Mucosa of gallbladder (tissue), 1 donor: ENCODE measurements at regions not wholly inside any gene's neighbourhood (a gene's known extent, or its start where the extent isn't known, plus 50 kb on each side); places are given as distances from the start of the nearest gene placed in this dataset.

Experiments used
- DNase-seq: peaks from one replicate; pipeline ENCODE4 v3.0.0-alpha.2; 2020; ENCODE audit warnings: low spot score
- donor health status: DM: no; HTN: no; CAD: no.

DNA sequence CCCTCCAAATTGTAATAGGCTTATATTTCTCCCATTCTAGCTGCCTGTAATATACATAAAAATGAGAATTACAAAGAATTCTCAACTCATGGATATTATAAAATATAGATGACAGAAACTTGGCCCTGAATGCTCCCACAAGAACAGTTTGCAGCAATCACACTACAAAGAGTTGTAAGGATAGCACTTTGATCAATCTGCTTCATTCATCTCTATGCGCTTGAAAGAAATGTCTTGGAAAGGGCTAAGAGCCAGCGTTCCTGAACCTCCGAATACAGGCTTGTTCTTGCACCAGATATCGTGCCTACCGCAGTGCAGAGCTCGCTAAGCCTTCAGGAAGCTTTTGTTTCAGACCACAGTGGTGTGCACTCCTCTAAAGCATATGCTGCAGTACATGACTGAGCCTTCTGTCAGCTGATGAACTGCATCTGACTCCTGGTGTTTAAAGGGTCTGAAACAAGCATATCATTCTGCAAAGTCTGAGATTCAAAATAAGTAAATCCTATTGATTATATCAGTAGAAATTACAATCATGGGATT lies 417.6 kb upstream of the ZFP42 start:
- DNase-seq, result no peak

DNA sequence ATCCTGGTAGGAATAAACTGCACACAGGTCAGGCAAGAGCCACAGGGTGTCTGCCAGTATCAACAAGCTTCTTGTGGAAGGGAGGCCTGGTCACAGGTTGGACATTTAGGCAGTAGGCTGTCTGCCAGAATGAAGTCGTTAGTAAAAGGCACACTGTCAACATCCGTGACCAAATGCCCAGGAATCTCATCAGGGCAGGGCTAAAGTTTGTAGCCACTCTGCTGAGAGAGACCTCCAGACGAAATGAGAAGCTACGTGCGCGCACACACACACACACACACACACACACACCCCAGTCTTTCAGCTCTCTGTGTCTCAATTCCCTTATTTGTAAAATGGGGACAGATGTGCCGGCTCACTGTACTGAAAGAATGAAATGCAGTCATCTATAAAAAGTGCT lies 408.7 kb upstream of the ZFP42 start:
- no peak for DNase-seq

DNA sequence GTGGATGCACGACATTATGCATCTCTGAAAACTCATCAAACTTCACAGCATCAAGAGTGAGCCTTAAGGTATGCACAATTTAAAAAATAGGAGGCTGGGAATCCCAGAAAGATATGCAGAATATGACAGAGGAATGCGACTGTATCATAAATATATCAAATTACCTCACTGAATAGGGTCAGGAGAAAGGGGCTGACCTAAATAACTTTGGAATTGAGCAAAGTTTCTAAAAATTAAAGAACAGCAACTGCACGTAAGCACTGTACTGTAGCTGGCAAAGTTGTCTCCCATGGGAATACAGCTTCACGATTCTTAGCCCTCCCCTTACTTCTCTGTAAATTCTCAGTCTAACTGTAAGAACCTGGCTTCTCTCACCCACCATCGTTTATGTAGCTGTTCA lies 397.4 kb upstream of the ZFP42 start:
- DNase-seq, result no peak

DNA sequence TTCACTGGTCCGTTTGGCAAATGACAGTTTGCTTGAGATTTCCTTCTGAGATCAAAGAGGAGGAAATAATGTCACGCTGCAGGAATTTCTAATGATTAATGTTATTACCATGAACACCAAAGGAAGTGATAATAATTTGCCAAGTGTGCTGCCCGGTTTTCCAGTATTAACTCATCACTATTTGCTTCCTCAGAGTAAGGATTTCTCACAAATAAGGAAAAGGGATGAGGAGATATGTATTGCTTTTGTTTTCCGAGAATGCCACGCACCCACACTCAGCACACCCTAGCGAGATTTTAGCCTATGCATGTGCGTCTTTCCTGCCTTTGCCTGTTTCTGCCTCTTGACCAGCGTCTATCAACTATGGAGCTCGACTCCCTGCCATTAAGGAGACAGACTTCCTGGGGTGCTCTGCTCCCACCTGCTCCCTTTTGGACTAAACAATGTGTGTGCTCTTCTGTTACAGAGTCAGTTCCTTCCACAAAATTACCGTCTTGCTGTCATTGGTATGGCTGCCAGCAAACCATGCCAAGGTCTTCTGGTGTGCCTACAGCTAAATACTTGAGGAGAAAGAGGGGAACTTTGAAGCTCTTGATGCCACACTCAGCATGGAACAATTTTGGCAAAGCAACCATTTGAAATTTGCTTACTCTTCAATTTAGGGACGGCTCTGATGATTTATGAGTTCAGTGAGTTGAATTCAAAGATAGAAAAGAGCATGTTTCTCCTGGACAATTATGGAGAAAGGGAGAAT lies 393.1 kb upstream of the ZFP42 start:
- DNase-seq, result no peak

DNA sequence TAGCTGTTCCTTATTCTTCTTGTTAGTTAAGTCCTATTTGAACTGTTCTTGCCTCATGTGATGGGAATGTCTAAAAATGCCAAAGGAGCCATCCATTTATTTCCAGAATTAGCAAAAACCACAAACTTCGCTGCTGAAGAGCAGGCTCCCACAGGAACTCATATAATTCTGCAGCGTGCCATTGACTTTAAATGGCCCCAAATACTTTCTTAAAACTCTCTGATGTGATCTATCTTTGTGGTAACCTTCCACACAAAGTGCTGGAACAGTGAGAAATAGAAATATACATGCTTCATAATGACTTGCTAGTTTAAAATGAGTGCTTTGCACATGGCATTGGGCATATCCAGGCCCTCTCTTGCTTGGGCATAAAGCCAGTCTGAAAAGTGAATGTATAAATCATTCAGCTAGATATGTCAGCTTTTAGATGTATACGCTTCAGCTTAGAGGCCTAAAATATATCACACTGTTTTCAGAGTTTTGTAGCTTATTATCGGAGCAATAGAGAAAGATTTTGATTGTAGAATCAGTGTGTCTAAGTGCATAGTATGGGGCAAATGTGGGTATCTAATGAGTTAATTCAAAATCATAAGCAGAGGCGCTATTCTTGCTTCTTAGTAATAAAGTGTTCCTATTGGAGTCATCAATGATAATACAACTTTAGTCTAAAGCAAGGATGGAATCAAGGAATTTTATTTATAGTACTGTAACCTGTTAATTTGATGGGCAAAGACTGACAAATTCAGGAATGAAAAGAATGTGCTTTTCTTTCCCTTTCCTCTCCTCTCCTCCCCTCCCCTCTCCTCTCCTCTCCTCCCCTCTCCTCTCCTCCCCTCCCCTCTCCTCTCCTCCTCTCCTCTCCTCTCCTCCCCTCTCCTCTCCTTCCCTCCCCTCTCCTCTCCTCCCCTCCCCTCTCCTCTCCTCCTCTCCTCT lies 392.2 kb upstream of the ZFP42 start:
- no peak for DNase-seq

DNA sequence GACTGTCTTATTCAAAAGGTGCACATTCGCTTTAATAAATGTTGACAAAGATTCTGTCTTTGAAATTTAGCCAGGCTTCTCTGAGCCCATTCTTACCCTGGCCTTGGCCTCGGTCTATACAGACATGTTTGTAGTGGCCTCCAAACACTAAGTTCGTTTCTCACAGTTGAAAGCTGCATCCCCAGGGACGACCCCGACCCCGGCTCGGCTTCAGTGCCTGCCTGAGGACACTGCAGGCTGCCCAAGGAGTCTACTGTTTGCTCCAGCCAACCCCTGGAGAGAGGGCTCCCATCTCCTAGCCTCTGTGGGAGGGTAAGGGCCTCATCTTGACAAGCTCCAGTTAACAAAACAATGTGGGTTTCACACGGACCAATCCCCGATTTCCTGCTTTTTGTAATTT lies 390.6 kb upstream of the ZFP42 start:
- DNase-seq, result no peak

DNA sequence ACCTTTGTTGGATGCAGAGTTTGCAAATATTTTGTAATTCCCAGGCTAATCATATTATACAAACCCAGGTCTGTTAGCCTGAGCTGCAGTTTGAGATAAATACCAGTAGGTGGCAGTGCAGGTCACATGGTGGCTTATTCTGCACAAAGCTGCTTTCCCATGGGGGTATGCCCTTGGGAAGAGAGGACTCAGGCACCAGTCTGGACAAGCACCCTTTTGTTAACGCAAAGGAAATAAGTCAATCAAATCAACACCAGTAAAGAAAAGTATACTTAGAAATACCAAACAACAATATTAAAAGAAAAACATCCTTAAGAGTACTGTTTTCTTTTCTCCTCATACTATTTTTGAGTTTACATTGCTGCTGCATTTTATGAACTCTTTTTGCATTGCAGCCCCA lies 389.0 kb upstream of the ZFP42 start:
- peak; percentile 22 for DNase-seq

DNA sequence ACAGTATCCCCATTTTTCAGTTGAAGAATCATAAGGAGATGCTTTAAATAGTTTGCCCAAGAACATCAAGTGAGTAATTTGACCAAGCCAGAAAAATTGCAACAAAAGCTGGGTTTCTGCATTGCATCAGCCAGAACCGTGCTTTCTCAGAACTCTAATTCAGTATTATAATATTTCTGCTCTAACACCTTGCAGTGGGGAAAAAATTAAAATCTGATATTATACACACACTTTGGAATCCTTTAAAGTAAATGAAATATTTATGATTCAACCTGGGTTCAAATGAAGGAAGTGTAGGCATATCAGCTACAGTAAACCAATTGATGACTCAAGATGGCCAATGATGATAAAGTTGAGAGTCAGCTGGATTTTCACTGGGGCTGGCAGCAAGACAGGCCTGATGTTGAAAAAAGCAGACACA lies 387.6 kb upstream of the ZFP42 start:
- DNase-seq, result no peak

DNA sequence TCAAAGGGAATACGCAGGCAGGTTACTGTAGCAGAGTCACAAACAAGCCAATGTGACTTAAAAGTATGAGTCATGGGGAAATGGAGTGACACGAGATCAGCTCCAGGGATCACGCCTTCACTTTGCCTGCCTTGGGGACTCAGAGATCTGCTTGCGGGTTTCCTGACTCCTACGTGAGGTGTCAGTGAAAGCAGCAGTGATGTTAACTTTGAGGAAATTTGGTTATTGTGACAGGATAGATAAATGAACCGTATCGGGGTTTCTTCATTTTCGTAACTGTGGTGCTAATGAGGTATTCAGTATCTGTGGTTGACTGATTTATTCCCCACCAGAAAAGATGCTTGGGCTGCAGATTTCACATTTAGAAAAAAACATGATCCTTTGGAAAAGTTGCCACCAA lies 383.3 kb upstream of the ZFP42 start:
- no peak for DNase-seq

DNA sequence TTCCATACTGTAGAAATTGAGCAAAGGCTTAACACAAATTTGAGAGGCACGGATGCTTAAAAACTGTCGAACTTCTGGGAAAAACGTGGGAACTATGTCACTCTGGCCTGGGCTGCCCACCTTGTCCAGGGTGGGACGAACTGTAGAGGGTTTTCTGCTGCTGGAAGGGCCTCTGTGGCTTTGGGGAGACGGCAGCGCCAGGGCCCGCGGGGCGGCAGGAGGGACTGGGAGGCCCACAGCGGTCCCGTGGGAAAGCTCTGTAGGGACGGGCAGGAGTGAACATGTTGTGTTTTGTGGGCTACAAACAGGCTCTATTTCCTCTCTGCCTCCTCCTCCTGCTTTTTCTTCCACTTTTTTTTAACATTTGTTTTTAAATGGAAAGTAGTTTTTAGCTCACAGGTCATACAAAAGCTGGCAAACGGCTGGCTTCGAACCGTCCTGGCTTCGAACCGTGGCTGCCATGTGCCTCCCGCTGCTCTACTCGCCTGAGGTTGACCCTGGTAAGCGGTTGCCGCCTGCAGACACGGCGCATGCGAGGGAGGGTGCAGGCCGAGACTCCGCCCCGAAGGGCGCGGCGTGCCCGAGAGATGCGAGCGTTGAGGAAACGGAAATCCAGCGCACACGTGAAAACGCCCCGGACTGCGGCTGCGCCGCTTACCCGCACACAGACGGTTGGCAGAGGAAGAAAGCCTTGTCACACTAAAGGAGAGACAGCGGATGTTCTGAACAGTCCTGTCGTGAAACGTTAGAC lies 382.3 kb upstream of the ZFP42 start:
- DNase-seq, result no peak

DNA sequence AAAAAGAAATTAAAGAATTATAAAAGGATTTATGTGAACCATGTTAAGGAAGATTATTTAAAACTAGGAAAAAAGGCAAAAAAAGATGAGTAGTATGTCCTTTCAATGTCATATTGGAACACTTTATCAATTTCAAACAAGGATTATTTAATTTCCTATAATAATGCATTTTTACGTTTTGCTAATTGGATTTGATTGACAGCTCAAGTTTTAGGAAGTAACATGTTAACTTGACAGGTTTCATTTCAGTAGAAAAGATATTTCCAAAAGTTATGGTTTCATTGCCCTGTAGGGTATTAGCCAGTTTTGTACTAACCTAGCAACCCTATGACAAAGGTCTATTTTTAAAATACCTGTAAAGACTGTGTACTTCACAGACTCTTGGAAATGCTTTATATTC lies 379.6 kb upstream of the ZFP42 start:
- no peak for DNase-seq

DNA sequence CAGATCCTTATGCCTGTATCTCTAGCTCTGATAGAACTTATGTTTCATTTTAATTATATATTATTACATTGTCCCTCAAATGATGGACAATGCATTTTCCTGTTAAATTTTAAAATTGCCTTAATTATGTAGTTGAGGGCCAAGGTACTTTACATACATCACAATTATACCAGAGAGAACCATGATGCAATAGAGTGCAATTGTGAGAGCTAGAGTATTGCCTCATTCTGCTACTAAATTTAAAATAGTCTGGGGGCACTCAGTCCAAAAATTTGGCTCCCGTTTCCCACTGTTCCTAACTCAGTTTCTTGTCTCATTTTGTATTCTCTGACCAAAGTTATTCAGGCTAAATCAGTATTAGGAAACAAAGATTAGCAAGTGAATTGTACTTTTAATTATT lies 378.5 kb upstream of the ZFP42 start:
- DNase-seq, result no peak

DNA sequence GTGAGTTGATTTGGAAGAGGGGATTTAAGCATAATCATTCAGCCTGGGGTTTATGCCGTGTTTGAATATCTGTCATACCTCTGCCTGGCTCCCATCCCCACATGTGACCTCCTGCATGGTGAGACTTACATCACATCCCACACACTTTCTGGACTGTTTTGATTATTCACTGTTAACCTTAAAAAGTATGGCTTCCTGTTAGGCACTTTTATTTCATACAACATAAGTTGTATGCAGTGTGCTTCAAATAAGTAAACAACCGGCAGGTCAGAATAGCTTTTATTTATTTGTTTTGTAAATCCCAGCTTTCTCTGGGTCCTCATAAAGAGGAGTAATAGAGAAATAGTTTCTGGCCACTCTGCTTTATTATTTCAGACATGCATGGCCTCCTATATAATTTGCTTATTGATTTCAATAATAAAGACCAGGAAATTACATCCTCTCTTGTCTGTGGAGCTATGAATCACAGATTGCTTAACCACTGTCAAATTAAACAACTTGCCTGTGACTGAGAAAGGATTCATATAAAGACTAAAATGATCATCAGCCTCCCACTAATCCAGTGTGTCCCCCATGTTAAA lies 376.8 kb upstream of the ZFP42 start:
- DNase-seq, result no peak

DNA sequence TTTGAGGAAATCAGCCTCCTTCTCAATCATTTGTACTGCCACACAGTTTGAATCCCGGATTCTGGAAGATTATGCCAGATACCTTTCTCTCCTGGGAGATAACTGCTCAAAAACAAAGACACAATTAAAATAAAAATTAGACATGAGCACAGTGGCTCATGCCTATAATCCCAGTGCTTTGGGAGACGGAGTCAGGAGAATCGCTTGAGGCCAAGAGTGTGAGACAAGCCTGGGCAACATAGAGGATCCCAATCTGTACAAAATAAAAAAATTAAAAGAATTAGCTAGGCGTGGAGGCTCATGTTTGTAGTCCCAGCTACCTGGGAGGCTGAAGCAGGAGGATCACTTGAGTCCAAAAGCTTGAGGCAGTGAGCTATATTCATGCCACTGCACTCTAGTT lies 376.3 kb upstream of the ZFP42 start:
- no peak for DNase-seq

DNA sequence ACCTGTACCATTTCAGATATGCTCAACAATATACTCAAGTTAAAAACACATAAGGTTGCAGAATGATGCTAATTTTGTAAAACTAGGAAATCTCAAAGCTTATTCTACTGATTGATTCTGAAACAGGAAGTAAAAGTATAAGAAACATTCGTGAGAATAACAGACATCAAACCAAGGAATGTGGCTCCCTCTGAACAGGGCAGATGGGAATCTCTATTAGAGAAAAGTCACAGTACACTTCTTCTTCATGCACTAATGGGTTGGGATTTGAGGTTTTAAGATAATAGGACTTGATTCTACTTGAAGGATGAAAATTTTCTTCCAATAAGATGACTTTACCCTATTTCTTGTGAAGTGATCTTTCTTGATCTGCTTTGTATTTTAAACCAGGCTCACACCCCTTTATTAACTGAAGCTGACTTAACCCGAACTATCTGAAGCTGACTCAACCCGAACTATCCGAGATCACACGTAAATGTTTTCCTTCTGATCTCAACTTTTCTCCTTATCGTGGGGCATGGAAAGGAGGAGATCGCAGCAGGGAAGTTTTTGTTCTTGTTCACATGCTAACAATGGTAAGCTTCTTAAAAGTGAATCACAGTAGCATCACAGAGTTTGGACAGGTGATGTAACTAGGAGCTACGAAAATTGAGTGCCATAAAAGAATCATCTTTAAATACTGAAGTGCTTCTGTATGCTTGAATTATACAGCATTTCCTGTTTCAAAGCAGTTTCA lies 363.1 kb upstream of the ZFP42 start:
- DNase-seq, result no peak

DNA sequence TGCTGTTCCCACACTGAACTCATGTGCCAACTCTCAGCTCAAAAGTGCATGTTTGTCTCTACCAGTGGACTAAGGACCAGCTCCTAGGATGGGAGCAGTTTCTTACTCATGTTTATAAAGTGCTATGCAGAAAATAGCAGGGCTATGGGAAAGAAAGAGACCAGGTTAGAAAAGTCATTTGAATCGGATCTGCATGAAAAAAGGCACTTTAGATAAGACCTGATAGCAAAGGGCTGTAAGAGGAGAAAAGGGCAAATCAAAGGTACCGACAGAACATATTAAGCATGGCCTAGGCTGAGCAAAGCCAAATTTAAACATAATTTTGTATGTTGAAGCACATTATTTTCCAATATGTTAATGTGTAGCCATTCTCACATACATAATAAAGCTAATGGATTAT lies 362.3 kb upstream of the ZFP42 start:
- no peak for DNase-seq

DNA sequence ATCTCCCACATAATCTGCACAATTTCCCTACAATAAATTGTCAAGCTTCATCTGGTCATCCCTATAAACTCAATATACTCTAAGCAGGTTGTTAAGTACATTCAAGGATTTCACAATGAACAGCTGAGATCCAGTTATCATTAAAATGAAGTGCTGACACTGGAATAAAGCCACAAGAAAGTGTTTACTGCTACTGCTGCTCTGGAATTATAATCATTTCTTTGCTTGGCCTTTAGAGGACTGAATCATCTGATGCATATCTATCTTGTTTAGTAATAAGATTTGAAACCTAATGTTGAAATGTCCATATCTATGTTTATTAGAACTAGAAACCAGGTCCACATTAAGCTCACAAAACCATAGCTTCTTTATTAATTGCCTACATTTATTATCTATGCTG lies 338.6 kb upstream of the ZFP42 start:
- no peak for DNase-seq

DNA sequence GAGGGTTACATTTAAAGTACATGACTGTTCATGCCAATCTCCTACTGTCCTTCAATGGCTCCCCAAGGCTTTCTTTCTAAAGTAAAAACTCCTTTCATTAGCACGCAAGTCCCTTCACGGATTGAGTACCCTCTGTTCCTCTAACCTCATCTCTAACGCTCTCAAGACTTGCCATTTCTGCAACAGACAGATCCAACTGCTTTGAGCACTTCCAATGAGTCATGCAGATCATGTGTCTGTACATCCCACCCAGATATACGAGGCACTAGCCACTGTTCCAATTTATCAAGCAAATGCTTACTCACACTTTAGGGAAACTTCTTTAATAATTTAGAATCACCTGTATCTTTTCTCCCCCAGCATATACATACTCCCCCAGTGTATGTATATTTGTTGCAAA lies 332.5 kb upstream of the ZFP42 start:
- DNase-seq, result no peak

DNA sequence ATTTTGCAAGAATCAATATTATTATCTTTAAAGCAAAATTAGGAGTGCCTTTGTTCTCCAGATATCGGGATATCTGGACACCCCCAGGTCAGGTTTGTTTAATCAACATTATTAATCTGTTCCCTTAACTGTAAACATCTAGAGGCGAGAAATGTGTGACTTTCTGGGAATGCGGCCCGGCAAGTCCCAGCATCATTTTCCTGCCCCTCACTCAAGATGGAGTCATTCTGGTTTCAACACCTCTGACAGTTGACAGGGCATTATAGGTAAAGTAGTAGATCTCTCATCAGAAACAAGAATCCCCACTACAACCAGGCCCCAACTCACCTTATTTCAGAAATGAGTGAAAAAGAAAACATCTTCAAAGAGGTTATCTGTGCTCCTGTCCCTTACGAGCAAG lies 331.6 kb upstream of the ZFP42 start:
- DNase-seq, result no peak

DNA sequence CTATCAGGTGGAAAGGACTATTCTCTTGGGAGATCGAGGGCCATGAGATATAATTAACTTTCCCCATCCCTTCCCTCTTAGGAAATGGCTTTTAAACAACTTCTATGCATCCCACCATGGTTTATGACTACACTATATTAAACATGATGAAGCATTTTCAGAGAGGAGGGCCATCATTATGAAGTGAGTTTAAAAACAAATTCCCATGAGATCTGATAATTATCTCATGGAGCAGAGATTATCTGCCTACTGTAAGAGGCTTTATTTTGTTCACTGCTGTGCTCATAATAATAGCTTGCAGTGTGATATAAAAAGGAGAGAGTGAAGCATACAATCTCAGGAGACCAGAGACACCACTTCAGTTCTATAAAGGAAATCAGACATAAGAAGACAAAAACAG lies 330.5 kb upstream of the ZFP42 start:
- no peak for DNase-seq

DNA sequence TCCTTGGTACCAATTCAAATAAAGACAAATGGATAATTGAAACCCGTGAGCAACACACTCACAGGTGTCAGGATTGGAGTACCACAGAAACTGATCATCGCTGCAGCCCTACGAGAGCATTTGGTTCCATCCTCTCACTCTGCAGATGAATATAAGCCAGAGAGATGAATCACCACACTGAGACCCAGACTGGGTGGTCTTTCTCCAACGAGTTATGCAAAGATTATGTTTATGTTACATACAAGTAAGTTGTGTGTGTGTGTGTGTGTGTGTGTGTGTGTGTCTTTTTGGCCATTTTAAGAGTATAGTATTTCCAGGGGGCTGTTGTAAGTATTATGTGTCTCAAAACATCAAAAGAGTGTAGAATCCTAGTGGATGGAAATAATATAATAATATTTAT lies 329.5 kb upstream of the ZFP42 start:
- no peak for DNase-seq
